B cell (primary cell): ENCODE measurements at regions not wholly inside any gene's neighbourhood (a gene's known extent, or its start where the extent isn't known, plus 50 kb on each side); places are given as distances from the start of the nearest gene placed in this dataset.

ENCODE experiments used
- ATAC-seq: fragments of 200-7000 bp; cut with Tn5 transposase; one replicate; pipeline ENCODE4 v1.10.0; 2021; ENCODE audit warnings: low read depth, mild to moderate bottlenecking, moderate number of reproducible peaks, moderate library complexity
- CTCF ChIA-PET: fragments of 350-600 bp; sonication (Branson Sonifier 250); formaldehyde crosslinking; loops from one replicate; lab custom pipeline; 2021; ENCODE audit warnings: antibody characterized with exemption, inconsistent platforms; lab: Charles Lee
- POLR2A ChIA-PET: fragments of 350-600 bp; sonication (Branson Sonifier 250); formaldehyde crosslinking; loops from one replicate; lab custom pipeline; 2021; ENCODE audit warnings: antibody characterized with exemption; lab: Charles Lee
- DNase-seq: peaks from one replicate; pipeline ENCODE4 v3.0.0; 2013
- H2AFZ ChIP-seq: 2 replicates; pipeline ENCODE4 v1.6.1; 2012; ENCODE audit warnings: mild to moderate bottlenecking, low read depth, low read length; ENCODE audit not compliant: insufficient read depth, poor library complexity, severe bottlenecking
- H3K27ac ChIP-seq, 2 donors: 1 replicate in 1 of 2; 2 replicates in 1 of 2; pipeline ENCODE4 v1.5.1; 2012 to 2013; ENCODE audit warnings: low read length in 2 of 2, mild to moderate bottlenecking in 2 of 2, moderate library complexity in 1 of 2
- H3K27me3 ChIP-seq, 4 experiments: fragments of 200-600 bp in 1 of 4; sonication (generic) in 1 of 4; replicated peaks in 1 of 4; 1 replicate in 2 of 4; 2 replicates in 2 of 4; pipeline versions ENCODE4 v1.6.1 to v1.7.0; 2013 to 2016; ENCODE audit warnings: low read length in 3 of 4, mild to moderate bottlenecking in 2 of 4, mixed read lengths in 1 of 4, moderate library complexity in 1 of 4; ENCODE audit not compliant: insufficient read depth in 4 of 4, control insufficient read depth in 3 of 4; ENCODE audit errors: control extremely low read depth in 1 of 4
- H3K36me3 ChIP-seq, 2 experiments: replicated peaks in 1 of 2; 1 replicate in 1 of 2; 2 replicates in 1 of 2; pipeline versions ENCODE4 v1.6.1 to v1.7.1; 2013; ENCODE audit warnings: low read length in 1 of 2; ENCODE audit not compliant: insufficient read depth in 2 of 2, control insufficient read depth in 1 of 2; ENCODE audit errors: control extremely low read depth in 1 of 2, extremely low read depth in 1 of 2
- H3K4me1 ChIP-seq, 2 donors: fragments of 200-600 bp in 1 of 2; sonication (generic) in 1 of 2; 1 replicate in 1 of 2; 2 replicates in 1 of 2; pipeline versions ENCODE4 v1.5.1 to v1.6.1; 2013 to 2017; ENCODE audit warnings: low read length in 2 of 2; ENCODE audit not compliant: control insufficient read depth in 2 of 2, insufficient read depth in 2 of 2
- H3K4me2 ChIP-seq: replicated peaks from 2 replicates; pipeline ENCODE3; 2012; ENCODE audit warnings: mild to moderate bottlenecking, low read depth, low read length; ENCODE audit not compliant: poor library complexity, severe bottlenecking
- H3K4me3 ChIP-seq, 5 experiments: fragments of 200-600 bp in 1 of 5; sonication (generic) in 1 of 5; 1 replicate in 3 of 5; 2 replicates in 2 of 5; pipeline versions ENCODE4 v1.5.1 to v1.7.0; 2011 to 2016; ENCODE audit warnings: low read length in 4 of 5, mild to moderate bottlenecking in 4 of 5, low read depth in 2 of 5, control low read depth in 1 of 5, moderate library complexity in 1 of 5; ENCODE audit not compliant: insufficient read depth in 1 of 5; ENCODE audit errors: control extremely low read depth in 1 of 5, extremely low read depth in 1 of 5
- H3K79me2 ChIP-seq: fragments of 200-600 bp; sonication (generic); one replicate; pipeline ENCODE4 v1.6.0; 2016; ENCODE audit warnings: low read length; ENCODE audit not compliant: control insufficient read depth, insufficient read depth
- H3K9ac ChIP-seq: fragments of 200-600 bp; sonication (generic); 2 replicates; pipeline ENCODE4 v1.6.1; 2017; ENCODE audit warnings: mild to moderate bottlenecking, low read length, moderate library complexity
- H3K9me3 ChIP-seq, 3 donors: one replicate each; pipeline versions ENCODE4 v1.6.1 to v1.7.1; 2013; ENCODE audit warnings: low read length in 2 of 3; ENCODE audit not compliant: control insufficient read depth in 2 of 3, insufficient read depth in 1 of 3; ENCODE audit errors: control extremely low read depth in 1 of 3
- H4K20me1 ChIP-seq: 2 replicates; pipeline ENCODE4 v1.6.0; 2012; ENCODE audit warnings: mild to moderate bottlenecking, low read length; ENCODE audit not compliant: insufficient read depth, control insufficient read depth, poor library complexity, severe bottlenecking
- H3K27ac Mint-ChIP-seq: one replicate; pipeline ENCODE4 v1.8.0; 2021; ENCODE audit warnings: mixed read lengths
- H3K27me3 Mint-ChIP-seq: one replicate; pipeline ENCODE4 v1.8.0; 2021; ENCODE audit warnings: mixed read lengths
- H3K4me1 Mint-ChIP-seq: one replicate; pipeline ENCODE4 v1.8.0; 2021; ENCODE audit warnings: mixed read lengths
- H3K4me3 Mint-ChIP-seq: one replicate; pipeline ENCODE4 v1.8.0; 2021; ENCODE audit warnings: mixed read lengths
- H3K9me3 Mint-ChIP-seq: one replicate; pipeline ENCODE4 v1.8.0; 2022; ENCODE audit warnings: mixed read lengths; ENCODE audit not compliant: insufficient read depth
- EZH2 ChIP-seq: IDR thresholded peaks from 2 replicates; pipeline ENCODE4 v1.6.1; 2012; ENCODE audit warnings: borderline replicate concordance, low read depth, mild to moderate bottlenecking, moderate library complexity, low read length; ENCODE audit not compliant: insufficient read depth, poor library complexity, severe bottlenecking
- WGBS: methylation state at CpG from one replicate; pipeline ENCODE4 v1.1.5; 2013; ENCODE audit warnings: missing lambda C conversion rate; ENCODE audit not compliant: insufficient coverage; 5-methylcytosine and 5-hydroxymethylcytosine counted together
- intact Hi-C: fragments of 100-400 bp; cut with micrococcal nuclease; formaldehyde crosslinking; loops from one replicate; pipeline ENCODE4 v1.10.0; 2022
- TF ChIP-seq, protein P1 (sequence below): fragments of 200-600 bp; IDR thresholded peaks from one replicate; pipeline ENCODE4 v1.8.0; 2022; ENCODE audit warnings: antibody characterized with exemption, mild to moderate bottlenecking

DNA sequence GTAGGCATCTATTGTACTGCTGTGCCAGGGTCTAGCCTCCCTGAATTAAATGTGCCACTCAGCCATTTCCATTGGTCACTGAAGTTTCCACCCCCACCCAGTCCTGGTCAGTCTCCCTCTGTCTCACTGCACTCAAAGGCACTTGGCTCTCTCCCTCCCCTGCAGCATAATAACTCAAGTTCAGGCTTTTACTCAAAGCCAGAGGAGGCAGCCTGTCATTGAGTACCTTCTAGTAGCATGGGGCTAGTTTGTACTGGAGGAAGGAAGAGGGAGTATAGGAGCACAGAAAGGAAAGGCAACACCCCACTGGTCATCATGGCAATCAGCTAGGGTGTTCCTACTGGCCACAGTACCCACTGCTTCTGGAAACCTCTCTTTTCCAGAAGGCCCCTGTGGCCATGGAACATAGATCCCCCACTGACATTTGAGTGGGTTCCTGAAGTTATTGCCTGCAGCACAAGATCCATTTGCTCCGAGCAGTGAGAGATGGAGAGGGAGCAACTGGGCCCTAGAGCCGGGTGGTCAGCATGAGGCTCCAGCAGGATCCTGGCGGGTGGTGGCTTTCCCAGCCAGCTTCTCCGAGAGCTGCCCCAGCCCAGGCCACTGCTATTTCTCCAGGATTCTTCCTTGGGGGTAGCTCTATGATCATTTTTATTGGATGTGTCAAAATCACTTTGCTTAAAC, 89.9 kb upstream of the CPEB4 start:
- no peak for TF ChIP-seq EZH2
- TF ChIP-seq, protein P1, sequence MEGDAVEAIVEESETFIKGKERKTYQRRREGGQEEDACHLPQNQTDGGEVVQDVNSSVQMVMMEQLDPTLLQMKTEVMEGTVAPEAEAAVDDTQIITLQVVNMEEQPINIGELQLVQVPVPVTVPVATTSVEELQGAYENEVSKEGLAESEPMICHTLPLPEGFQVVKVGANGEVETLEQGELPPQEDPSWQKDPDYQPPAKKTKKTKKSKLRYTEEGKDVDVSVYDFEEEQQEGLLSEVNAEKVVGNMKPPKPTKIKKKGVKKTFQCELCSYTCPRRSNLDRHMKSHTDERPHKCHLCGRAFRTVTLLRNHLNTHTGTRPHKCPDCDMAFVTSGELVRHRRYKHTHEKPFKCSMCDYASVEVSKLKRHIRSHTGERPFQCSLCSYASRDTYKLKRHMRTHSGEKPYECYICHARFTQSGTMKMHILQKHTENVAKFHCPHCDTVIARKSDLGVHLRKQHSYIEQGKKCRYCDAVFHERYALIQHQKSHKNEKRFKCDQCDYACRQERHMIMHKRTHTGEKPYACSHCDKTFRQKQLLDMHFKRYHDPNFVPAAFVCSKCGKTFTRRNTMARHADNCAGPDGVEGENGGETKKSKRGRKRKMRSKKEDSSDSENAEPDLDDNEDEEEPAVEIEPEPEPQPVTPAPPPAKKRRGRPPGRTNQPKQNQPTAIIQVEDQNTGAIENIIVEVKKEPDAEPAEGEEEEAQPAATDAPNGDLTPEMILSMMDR, result no peak
- no peaks in the 10 kb centered on the region for H3K9me3 Mint-ChIP-seq
- no peaks in the 10 kb centered on the region for H3K27me3 ChIP-seq
- H3K9me3 ChIP-seq, result no peaks in the 10 kb centered on the region
- no peak for ATAC-seq
- no peak overlapping the region for H3K4me2 ChIP-seq
- no peak overlapping the region for H3K9ac ChIP-seq
- ChIA-PET POLR2A (no interaction called here), CTCF (interaction anchor here (1.9 kb wide), 1 partner anchor 11 kb away, joined by 6 read pairs; no protein-coding TSS in a partner anchor)
- H3K27me3 Mint-ChIP-seq, result no peaks in the 10 kb centered on the region
- no peak overlapping the region for H3K27ac Mint-ChIP-seq
- H3K4me3 Mint-ChIP-seq, result no peak overlapping the region
- H2AFZ ChIP-seq, result no peak overlapping the region
- H3K4me1 Mint-ChIP-seq, result no peaks in the 10 kb centered on the region
- no peaks in the 10 kb centered on the region for H3K36me3 ChIP-seq
- 100% methylated on average over 3 of the region's 4 CpGs for WGBS
- H3K27ac ChIP-seq, result no peak overlapping the region
- H3K4me1 ChIP-seq, result peaks cover 0 to 3% of the 10 kb centered on the region in 2 donors
- H3K4me3 ChIP-seq, result no peak overlapping the region
- no peaks in the 10 kb centered on the region for H4K20me1 ChIP-seq
- DNase-seq, result no peak
- intact Hi-C loops, result no loop called here
- H3K79me2 ChIP-seq, result no peaks in the 10 kb centered on the region

GRCh38 chr5:173800340-173800739, 87.8 kb upstream of the CPEB4 start:
- no peaks in the 10 kb centered on the region for H4K20me1 ChIP-seq
- Mint-ChIP-seq H3K4me1 (no peaks in the 10 kb centered on the region), H3K27me3 (no peaks in the 10 kb centered on the region), H3K9me3 (peaks cover 5% of the 10 kb centered on the region), H3K4me3 (no peak overlapping the region), H3K27ac (no peak overlapping the region)
- no peaks in the 10 kb centered on the region for H3K27me3 ChIP-seq
- H3K4me1 ChIP-seq, result no peaks in the 10 kb centered on the region
- 97% methylated on average over 3 of the region's 8 CpGs for WGBS
- no peaks in the 10 kb centered on the region for H3K79me2 ChIP-seq
- ChIA-PET POLR2A (no interaction called here), CTCF (interaction anchor here (0.8 kb wide), 1 partner anchor 13 kb away, joined by 3 read pairs; no protein-coding TSS in a partner anchor)
- H3K27ac ChIP-seq, result no peak overlapping the region
- TF ChIP-seq, protein P1, result no peak
- TF ChIP-seq EZH2, result no peak
- intact Hi-C loops, result no loop called here
- no peak overlapping the region for H3K9ac ChIP-seq
- H3K9me3 ChIP-seq, result no peaks in the 10 kb centered on the region
- no peaks in the 10 kb centered on the region for H3K36me3 ChIP-seq
- no peak overlapping the region for H3K4me2 ChIP-seq
- H3K4me3 ChIP-seq, result no peak overlapping the region
- H2AFZ ChIP-seq, result no peak overlapping the region
- DNase-seq, result no peak
- no peak for ATAC-seq
